ENCODE measurements at regions not wholly inside any gene's neighbourhood (a gene's known extent, or its start where the extent isn't known, plus 50 kb on each side); places are given as distances from the start of the nearest gene placed in this dataset.
A peak's percentile ranks its signal among the peaks of the same experiment; 100 is the strongest.

- no peak for DNase-seq (ENCODE audit: low read depth in 2 of 2)
Measured at GRCh38 chr20:23253524-23253923, 97.1 kb upstream of the NXT1 start.

- DNase-seq (ENCODE audit: low read depth in 2 of 2) = no peak
Measured at GRCh38 chr20:23251779-23252178, 98.8 kb upstream of the NXT1 start.

GRCh38 chr20:23249541-23249940 is 101.0 kb upstream of the NXT1 start:
- no peak for DNase-seq (ENCODE audit: low read depth in 2 of 2)

- peak; percentile 40 to 62 for DNase-seq (ENCODE audit: low read depth in 2 of 2)
Measured at GRCh38 chr20:23248461-23248882, 102.1 kb upstream of the NXT1 start.

- DNase-seq (ENCODE audit: low read depth in 2 of 2) = peak; percentile 39 to 52
Measured at GRCh38 chr20:23246717-23247664, 103.6 kb upstream of the NXT1 start.

- peak; percentile 75 to 77 for DNase-seq (ENCODE audit: low read depth in 2 of 2)
Measured at GRCh38 chr20:23245553-23246181, 104.9 kb upstream of the NXT1 start.

GRCh38 chr20:23244916-23245552 is 105.6 kb upstream of the NXT1 start:
- DNase-seq (ENCODE audit: low read depth in 2 of 2) = no peak

GRCh38 chr20:23244156-23244915 is 106.3 kb upstream of the NXT1 start:
- DNase-seq (ENCODE audit: low read depth in 2 of 2) = no peak

GRCh38 chr20:23243791-23244155 is 106.8 kb upstream of the NXT1 start:
- no peak for DNase-seq (ENCODE audit: low read depth in 2 of 2)

- no peak for DNase-seq (ENCODE audit: low read depth in 2 of 2)
Measured at GRCh38 chr20:23242556-23243180, 107.9 kb upstream of the NXT1 start.

GRCh38 chr20:23242104-23242503 is 108.5 kb upstream of the NXT1 start:
- DNase-seq (ENCODE audit: low read depth in 2 of 2) = no peak

- DNase-seq (ENCODE audit: low read depth in 2 of 2) = no peak
Measured at GRCh38 chr20:23241416-23241815, 109.2 kb upstream of the NXT1 start.

- DNase-seq (ENCODE audit: low read depth in 2 of 2) = no peak
Measured at GRCh38 chr20:23240519-23240918, 110.1 kb upstream of the NXT1 start.

- DNase-seq (ENCODE audit: low read depth in 2 of 2) = no peak
Measured at GRCh38 chr20:23237201-23237600, 113.4 kb upstream of the NXT1 start.

- peak; percentile 80 to 81 for DNase-seq (ENCODE audit: low read depth in 2 of 2)
Measured at GRCh38 chr20:23235173-23236027, 115.2 kb upstream of the NXT1 start.

- DNase-seq (ENCODE audit: low read depth in 2 of 2) = peak in 1 of 2 donors; percentile 35
Measured at GRCh38 chr20:23234311-23235078, 116.1 kb upstream of the NXT1 start.

- no peak for DNase-seq (ENCODE audit: low read depth in 2 of 2)
Measured at GRCh38 chr20:23233341-23233740, 117.2 kb upstream of the NXT1 start.

- no peak for DNase-seq (ENCODE audit: low read depth in 2 of 2)
Measured at GRCh38 chr20:23232679-23233308, 117.8 kb upstream of the NXT1 start.

- DNase-seq (ENCODE audit: low read depth in 2 of 2) = no peak
Measured at GRCh38 chr20:23232219-23232581, 118.4 kb upstream of the NXT1 start.
